GM12872 (cell line): ENCODE measurements at regions not wholly inside any gene's neighbourhood (a gene's known extent, or its start where the extent isn't known, plus 50 kb on each side); places are given as distances from the start of the nearest gene placed in this dataset.

Experiments
- TF ChIP-seq, protein P1 (sequence below): IDR thresholded peaks from 3 replicates; pipeline ENCODE4 v1.5.1; 2011; ENCODE audit warnings: low read depth, mild to moderate bottlenecking, low read length, moderate library complexity; ENCODE audit not compliant: insufficient read depth

DNA sequence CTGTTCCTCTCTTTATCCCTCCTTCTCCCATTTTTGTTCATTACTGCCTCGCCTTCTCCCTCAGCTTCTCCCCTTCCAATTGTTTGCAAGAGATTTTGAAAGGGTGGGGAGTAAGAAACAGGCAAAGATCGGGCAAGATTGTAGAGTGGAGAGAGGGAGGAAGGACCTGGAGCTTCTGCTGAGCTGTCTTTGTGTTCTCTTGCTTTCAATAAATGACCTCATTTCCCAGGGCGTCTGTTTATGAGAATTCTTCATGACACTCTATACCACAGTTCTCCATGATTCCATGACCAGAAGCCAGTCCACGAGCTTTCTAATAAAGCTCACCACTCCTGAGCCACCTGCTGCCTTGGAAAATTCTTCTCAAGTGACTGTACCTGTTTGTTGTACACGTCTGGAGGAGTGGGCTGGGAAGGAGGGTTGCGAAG lies 50.0 kb upstream of the PLEKHG1 start:
- TF ChIP-seq, protein P1, sequence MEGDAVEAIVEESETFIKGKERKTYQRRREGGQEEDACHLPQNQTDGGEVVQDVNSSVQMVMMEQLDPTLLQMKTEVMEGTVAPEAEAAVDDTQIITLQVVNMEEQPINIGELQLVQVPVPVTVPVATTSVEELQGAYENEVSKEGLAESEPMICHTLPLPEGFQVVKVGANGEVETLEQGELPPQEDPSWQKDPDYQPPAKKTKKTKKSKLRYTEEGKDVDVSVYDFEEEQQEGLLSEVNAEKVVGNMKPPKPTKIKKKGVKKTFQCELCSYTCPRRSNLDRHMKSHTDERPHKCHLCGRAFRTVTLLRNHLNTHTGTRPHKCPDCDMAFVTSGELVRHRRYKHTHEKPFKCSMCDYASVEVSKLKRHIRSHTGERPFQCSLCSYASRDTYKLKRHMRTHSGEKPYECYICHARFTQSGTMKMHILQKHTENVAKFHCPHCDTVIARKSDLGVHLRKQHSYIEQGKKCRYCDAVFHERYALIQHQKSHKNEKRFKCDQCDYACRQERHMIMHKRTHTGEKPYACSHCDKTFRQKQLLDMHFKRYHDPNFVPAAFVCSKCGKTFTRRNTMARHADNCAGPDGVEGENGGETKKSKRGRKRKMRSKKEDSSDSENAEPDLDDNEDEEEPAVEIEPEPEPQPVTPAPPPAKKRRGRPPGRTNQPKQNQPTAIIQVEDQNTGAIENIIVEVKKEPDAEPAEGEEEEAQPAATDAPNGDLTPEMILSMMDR = no peak
